PC-9 (cell line): ENCODE measurements at regions not wholly inside any gene's neighbourhood (a gene's known extent, or its start where the extent isn't known, plus 50 kb on each side); places are given as distances from the start of the nearest gene placed in this dataset.
"Not testable (repeated sequence)": the region's sequence is repeated elsewhere in the genome, so short reads cannot be mapped to it uniquely, and the experiment has no call there.

Experiments used
- BruUV-seq: library from RNA; stranded (reverse); fragments of 400-500 nt; replicated peaks from 2 replicates; lab custom pipeline; 2021; lab: Mats Ljungman, UMichigan
- CTCF ChIA-PET: fragments of 300-600 bp; sonication (Branson Sonifier 250); formaldehyde crosslinking; loops from one replicate; lab custom pipeline; 2022; ENCODE audit warnings: antibody characterized with exemption; lab: Charles Lee
- POLR2A ChIA-PET: fragments of 300-600 bp; sonication (Branson Sonifier 250); formaldehyde crosslinking; loops from one replicate; lab custom pipeline; 2022; ENCODE audit warnings: antibody characterized with exemption; ENCODE audit not compliant: unreplicated experiment; lab: Charles Lee
- DNase-seq, 2 experiments: peaks; one replicate each; pipeline versions ENCODE4 v3.0.0 to v3.0.0-alpha.2; 2015 to 2022; ENCODE audit warnings: mixed read lengths in 1 of 2
- H2AFZ ChIP-seq: fragments of 200-600 bp; sonication (generic); 2 replicates; pipeline ENCODE4 v1.8.1; 2017; ENCODE audit warnings: antibody characterized with exemption
- H3F3A ChIP-seq: fragments of 200-600 bp; sonication (generic); 2 replicates; pipeline ENCODE4 v1.8.1; 2017; ENCODE audit warnings: antibody characterized with exemption, mild to moderate bottlenecking, low read depth; ENCODE audit not compliant: insufficient read depth
- H3K27ac ChIP-seq: fragments of 200-600 bp; sonication (generic); 2 replicates; pipeline ENCODE4 v1.6.1; 2016; ENCODE audit warnings: mixed run types
- H3K27me3 ChIP-seq: fragments of 200-600 bp; sonication (generic); 2 replicates; pipeline ENCODE4 v1.6.1; 2016; ENCODE audit warnings: low read depth, mixed run types; ENCODE audit not compliant: insufficient read depth
- H3K36me3 ChIP-seq: fragments of 200-600 bp; sonication (generic); 2 replicates; pipeline ENCODE4 v1.6.1; 2016; ENCODE audit warnings: low read depth, mixed run types
- H3K4me1 ChIP-seq: fragments of 200-600 bp; sonication (generic); replicated peaks from 2 replicates; pipeline ENCODE4 v1.6.1; 2016; ENCODE audit warnings: mixed run types; ENCODE audit not compliant: insufficient read depth
- H3K4me2 ChIP-seq: fragments of 200-600 bp; sonication (generic); 2 replicates; pipeline ENCODE4 v1.6.1; 2017; ENCODE audit warnings: mixed run types
- H3K4me3 ChIP-seq: fragments of 200-600 bp; sonication (generic); 2 replicates; pipeline ENCODE4 v1.6.1; 2016; ENCODE audit warnings: mixed run types
- H3K79me2 ChIP-seq: fragments of 200-600 bp; sonication (generic); 2 replicates; pipeline ENCODE4 v1.6.1; 2017; ENCODE audit warnings: low read depth, mixed run types
- H3K9me2 ChIP-seq: fragments of 200-600 bp; sonication (generic); 2 replicates; pipeline ENCODE4 v1.8.1; 2017; ENCODE audit warnings: mild to moderate bottlenecking; ENCODE audit not compliant: insufficient read depth
- H3K9me3 ChIP-seq: fragments of 200-600 bp; sonication (generic); 2 replicates; pipeline ENCODE4 v1.8.1; 2016; ENCODE audit warnings: low read depth; ENCODE audit not compliant: insufficient read depth
- H4K20me1 ChIP-seq: fragments of 200-600 bp; sonication (generic); 2 replicates; pipeline ENCODE4 v1.8.1; 2017; ENCODE audit not compliant: insufficient read depth
- CTCF ChIP-seq: fragments of 200-600 bp; sonication (generic); conservative IDR thresholded peaks from 2 replicates; pipeline ENCODE4 v1.6.1; 2017; ENCODE audit warnings: mixed run types, antibody characterized with exemption, mild to moderate bottlenecking, moderate library complexity
- EZH2 ChIP-seq: fragments of 200-600 bp; sonication (generic); IDR thresholded peaks from 2 replicates; pipeline ENCODE4 v1.8.0; 2017; ENCODE audit warnings: antibody characterized with exemption, low read depth
- intact Hi-C: fragments of 100-400 bp; cut with micrococcal nuclease; formaldehyde crosslinking; loops from one replicate; pipeline ENCODE4 v1.10.0; 2022; ENCODE audit not compliant: unreplicated experiment

GRCh38 chr16:18101077-18101476 lies 235.5 kb downstream of the NPIPA8 start:
- H3K9me2 ChIP-seq, BruUV-seq, H3K36me3 ChIP-seq, H3K27me3 ChIP-seq, DNase-seq, intact Hi-C loops, H4K20me1 ChIP-seq, H3K4me3 ChIP-seq, CTCF ChIA-PET, H3K79me2 ChIP-seq, H3F3A ChIP-seq, POLR2A ChIA-PET, H3K27ac ChIP-seq, H3K4me2 ChIP-seq, H2AFZ ChIP-seq, H3K4me1 ChIP-seq, H3K9me3 ChIP-seq: not testable (repeated sequence)

DNA sequence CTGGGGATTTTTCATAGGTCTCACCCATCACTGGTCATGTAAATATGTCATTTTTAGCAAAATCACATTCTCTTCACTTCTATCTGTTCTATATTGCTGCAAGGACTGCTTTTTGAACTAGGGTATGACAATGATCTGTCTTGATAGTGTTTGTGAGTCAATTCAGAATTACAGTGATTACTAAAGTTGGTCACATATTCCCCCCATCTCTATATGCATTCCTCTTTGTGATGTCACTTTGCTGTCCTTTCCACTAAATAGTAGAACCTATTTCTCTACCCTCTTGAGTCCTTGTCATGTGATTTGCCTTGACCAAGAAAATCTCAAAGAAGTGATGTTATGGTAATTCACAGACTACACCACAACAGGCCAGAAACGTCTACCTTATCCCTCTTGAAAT lies 243.9 kb downstream of the NPIPA8 start:
- H3K79me2 ChIP-seq, H3K9me3 ChIP-seq, H3K9me2 ChIP-seq, BruUV-seq, H3K4me2 ChIP-seq, POLR2A ChIA-PET, H2AFZ ChIP-seq, H4K20me1 ChIP-seq, CTCF ChIA-PET, H3K27me3 ChIP-seq, H3K4me3 ChIP-seq, H3K4me1 ChIP-seq, H3K27ac ChIP-seq, intact Hi-C loops, DNase-seq, H3F3A ChIP-seq, H3K36me3 ChIP-seq: not testable (repeated sequence)

DNA sequence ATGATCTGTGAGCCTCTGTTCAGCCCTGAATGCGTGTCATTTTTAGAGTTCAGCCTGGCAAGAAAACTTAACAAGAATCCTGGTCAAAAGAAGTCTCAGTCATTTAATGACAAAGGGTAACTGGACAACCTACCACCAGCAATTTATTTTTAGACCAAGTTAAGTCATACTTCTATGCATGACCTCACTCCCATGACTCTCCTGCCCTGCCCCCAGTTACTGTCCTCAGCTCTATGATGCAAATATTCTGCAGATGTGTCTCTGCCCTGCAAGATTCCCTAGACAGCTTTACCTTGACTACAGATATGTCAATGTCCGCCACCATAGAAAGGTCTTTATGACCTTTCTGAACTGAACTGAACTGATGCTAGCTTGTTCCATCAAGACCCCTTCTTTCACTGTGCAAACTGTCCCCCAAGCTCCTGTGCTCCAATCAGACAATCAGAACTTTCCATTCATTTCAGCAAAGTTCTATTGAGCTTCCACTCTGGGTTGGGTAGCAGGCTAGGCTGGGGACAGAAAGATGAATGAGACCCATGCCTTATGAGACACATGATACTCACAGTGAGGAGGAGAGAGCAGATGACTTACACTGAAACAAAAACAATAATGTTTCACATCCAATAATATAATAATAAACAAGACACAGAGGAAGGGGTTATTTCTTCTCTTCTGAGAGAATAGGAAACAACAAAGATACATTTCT lies 255.7 kb downstream of the NPIPA8 start:
- H3K79me2 ChIP-seq, H3K27me3 ChIP-seq, H3K4me1 ChIP-seq, H3F3A ChIP-seq, H3K9me3 ChIP-seq, H4K20me1 ChIP-seq, POLR2A ChIA-PET, BruUV-seq, intact Hi-C loops, H3K4me3 ChIP-seq, DNase-seq, H3K9me2 ChIP-seq, H3K36me3 ChIP-seq, CTCF ChIA-PET, H3K4me2 ChIP-seq, H3K27ac ChIP-seq, H2AFZ ChIP-seq: not testable (repeated sequence)

DNA sequence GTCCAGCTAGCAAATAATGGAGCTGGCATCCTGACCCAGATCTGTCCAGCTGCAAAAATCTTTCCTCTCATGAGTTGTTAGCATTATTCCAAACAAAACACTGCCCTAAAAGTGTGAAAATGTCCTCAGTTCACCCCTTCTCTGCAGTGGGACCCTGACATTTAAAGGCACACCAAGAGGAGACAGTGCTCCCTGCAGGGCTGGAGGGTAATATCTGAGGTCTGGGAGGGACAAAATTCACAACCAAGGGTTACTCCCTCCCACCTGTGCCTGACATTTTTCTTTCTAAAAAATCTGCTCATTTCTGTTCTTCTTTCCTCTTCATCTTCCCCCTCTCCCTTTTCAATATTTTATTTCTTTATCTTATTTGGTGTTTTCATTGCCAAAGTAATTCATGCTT lies 258.6 kb downstream of the NPIPA8 start:
- H3K4me1 ChIP-seq, BruUV-seq, CTCF ChIA-PET, H3K4me3 ChIP-seq, H4K20me1 ChIP-seq, H3K4me2 ChIP-seq, intact Hi-C loops, H3K9me3 ChIP-seq, H3K27ac ChIP-seq, DNase-seq, POLR2A ChIA-PET, H3K27me3 ChIP-seq, H3K79me2 ChIP-seq, H3K9me2 ChIP-seq, H3K36me3 ChIP-seq, H3F3A ChIP-seq, H2AFZ ChIP-seq: not testable (repeated sequence)

DNA sequence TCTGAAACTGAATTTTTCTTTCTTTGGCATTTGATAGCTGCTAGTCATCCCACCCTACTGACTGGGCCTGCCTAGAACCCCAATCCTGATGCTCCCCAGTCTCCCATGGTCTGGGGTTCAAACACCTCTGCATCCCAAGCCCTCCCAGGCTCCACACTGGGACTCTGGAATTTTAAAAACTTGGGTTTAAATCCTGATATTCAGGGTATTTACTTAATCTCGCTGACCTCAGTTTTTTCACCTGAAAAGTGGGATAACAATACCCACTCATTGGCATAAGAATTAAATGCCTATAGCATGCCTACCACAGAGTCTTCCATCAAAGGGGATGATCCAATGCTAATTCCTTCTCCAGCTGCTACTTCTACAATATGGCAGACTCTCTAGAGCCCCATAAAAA lies 264.4 kb downstream of the NPIPA8 start:
- Histone ChIP-seq H3K79me2 (no peaks in the 10 kb centered on the region), H3K4me3 (no peak overlapping the region), H3K9me3 (no peaks in the 10 kb centered on the region), H3K27ac (no peak overlapping the region), H2AFZ (no peak overlapping the region), H3F3A (no peaks in the 10 kb centered on the region), H3K36me3 (no peaks in the 10 kb centered on the region), H3K4me1 (no peaks in the 10 kb centered on the region), H3K9me2 (no peaks in the 10 kb centered on the region), H4K20me1 (no peaks in the 10 kb centered on the region), H3K4me2 (no peak overlapping the region), H3K27me3 (peaks cover 30% of the 10 kb centered on the region)
- CTCF ChIA-PET, result no interaction called here
- no peak for DNase-seq
- TF ChIP-seq CTCF (no peak), EZH2 (no peak)
- intact Hi-C loops, result no loop called here
- POLR2A ChIA-PET, result no interaction called here
- BruUV-seq, result no TSS peak
